Stimulated activated CD8-positive, alpha-beta memory T cell treated with anti-CD3 and anti-CD28 coated beads, Interleukin-12 subunit alpha, Interleukin-12 subunit beta, amount 100 ng/mL, for 1 hour (primary cell): ENCODE measurements at regions not wholly inside any gene's neighbourhood (a gene's known extent, or its start where the extent isn't known, plus 50 kb on each side); places are given as distances from the start of the nearest gene placed in this dataset.
"Not testable (repeated sequence)": the region's sequence is repeated elsewhere in the genome, so short reads cannot be mapped to it uniquely, and the experiment has no call there.

Experiments used
- DNase-seq: peaks from one replicate; pipeline ENCODE4 v3.0.0-alpha.2; 2020; ENCODE audit warnings: low read depth

- DNase-seq, result no peak
Measured at GRCh38 chr16:31754998-31755615, 118.5 kb upstream of the ZNF267 start.

- no peak for DNase-seq
Measured at GRCh38 chr16:31764103-31764502, 109.5 kb upstream of the ZNF267 start.

- no peak for DNase-seq
Measured at GRCh38 chr16:31767267-31767666, 106.3 kb upstream of the ZNF267 start.

- DNase-seq, result no peak
Measured at GRCh38 chr16:31780342-31780741, 93.3 kb upstream of the ZNF267 start.

- DNase-seq, result no peak
Measured at GRCh38 chr16:31785126-31785525, 88.5 kb upstream of the ZNF267 start.

- DNase-seq, result no peak
Measured at GRCh38 chr16:31807086-31807485, 66.5 kb upstream of the ZNF267 start.

GRCh38 chr16:31810863-31811262 lies 62.7 kb upstream of the ZNF267 start:
- DNase-seq, result no peak

GRCh38 chr16:31816141-31816540 lies 57.5 kb upstream of the ZNF267 start:
- DNase-seq, result not testable (repeated sequence)

GRCh38 chr16:31819386-31819785 lies 54.2 kb upstream of the ZNF267 start:
- DNase-seq, result no peak

GRCh38 chr16:31819948-31820347 lies 53.7 kb upstream of the ZNF267 start:
- DNase-seq, result no peak
